Thyroid gland (tissue), 4 donors: ENCODE measurements at regions not wholly inside any gene's neighbourhood (a gene's known extent, or its start where the extent isn't known, plus 50 kb on each side); places are given as distances from the start of the nearest gene placed in this dataset.

Experiments used
- POLR2A ChIP-seq, 2 donors: fragments of 450-650 bp; IDR thresholded peaks; one replicate each; pipeline ENCODE4 v1.6.1; 2017; ENCODE audit warnings: antibody characterized with exemption in 2 of 2, mild to moderate bottlenecking in 2 of 2, moderate library complexity in 1 of 2
- TF ChIP-seq, protein P1 (sequence below), 6 experiments: fragments of 200-600 bp in 3 of 6; fragments of 450-650 bp in 3 of 6; sonication (generic) in 3 of 6; IDR thresholded peaks; one replicate each; pipeline ENCODE4 v1.5.1; 2016 to 2019; ENCODE audit warnings: antibody characterized with exemption in 6 of 6, mild to moderate bottlenecking in 2 of 6, inconsistent platforms in 1 of 6, moderate library complexity in 1 of 6

DNA sequence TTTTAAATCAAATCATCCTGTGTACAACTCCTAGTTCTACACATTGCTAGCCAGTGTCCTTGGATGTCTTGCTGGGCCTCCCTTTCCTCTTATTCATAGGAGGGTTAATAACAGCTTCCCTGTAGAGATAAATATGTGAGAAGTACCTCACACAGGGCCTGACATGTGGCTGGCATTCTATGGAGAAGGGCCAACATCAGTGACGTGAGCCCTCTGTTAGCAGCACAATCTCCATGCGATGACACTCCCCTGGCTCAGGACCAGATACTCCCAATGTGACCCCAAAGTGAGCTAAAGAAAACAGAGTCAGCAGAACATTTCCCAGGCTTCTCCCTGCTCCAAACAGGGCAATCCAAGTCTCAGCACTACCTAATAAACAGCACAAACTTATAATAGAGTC is 818.4 kb downstream of the DIAPH3 start:
- TF ChIP-seq, protein P1, sequence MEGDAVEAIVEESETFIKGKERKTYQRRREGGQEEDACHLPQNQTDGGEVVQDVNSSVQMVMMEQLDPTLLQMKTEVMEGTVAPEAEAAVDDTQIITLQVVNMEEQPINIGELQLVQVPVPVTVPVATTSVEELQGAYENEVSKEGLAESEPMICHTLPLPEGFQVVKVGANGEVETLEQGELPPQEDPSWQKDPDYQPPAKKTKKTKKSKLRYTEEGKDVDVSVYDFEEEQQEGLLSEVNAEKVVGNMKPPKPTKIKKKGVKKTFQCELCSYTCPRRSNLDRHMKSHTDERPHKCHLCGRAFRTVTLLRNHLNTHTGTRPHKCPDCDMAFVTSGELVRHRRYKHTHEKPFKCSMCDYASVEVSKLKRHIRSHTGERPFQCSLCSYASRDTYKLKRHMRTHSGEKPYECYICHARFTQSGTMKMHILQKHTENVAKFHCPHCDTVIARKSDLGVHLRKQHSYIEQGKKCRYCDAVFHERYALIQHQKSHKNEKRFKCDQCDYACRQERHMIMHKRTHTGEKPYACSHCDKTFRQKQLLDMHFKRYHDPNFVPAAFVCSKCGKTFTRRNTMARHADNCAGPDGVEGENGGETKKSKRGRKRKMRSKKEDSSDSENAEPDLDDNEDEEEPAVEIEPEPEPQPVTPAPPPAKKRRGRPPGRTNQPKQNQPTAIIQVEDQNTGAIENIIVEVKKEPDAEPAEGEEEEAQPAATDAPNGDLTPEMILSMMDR (IDR thresholded peaks at IDR 0.05), result no peak
- no peak for TF ChIP-seq POLR2A (IDR thresholded peaks at IDR 0.05)
